Cardiac septum (tissue), 1 donor: ENCODE measurements at regions not wholly inside any gene's neighbourhood (a gene's known extent, or its start where the extent isn't known, plus 50 kb on each side); places are given as distances from the start of the nearest gene placed in this dataset.

Experiments used
- DNase-seq: peaks from one replicate; pipeline ENCODE4 v3.0.0-alpha.2; 2020; ENCODE audit warnings: low spot score
- intact Hi-C: fragments of 100-400 bp; cut with DNase I; formaldehyde crosslinking; loops from one replicate; pipeline ENCODE4 v1.14.0; 2022
- donor health status: DM: no; HTN: no; CAD: no.

- no peak for DNase-seq
- intact Hi-C loops, result no loop called here
Observed at GRCh38 chr1:232557096-232557495, 72.8 kb downstream of the SIPA1L2 start.

DNA sequence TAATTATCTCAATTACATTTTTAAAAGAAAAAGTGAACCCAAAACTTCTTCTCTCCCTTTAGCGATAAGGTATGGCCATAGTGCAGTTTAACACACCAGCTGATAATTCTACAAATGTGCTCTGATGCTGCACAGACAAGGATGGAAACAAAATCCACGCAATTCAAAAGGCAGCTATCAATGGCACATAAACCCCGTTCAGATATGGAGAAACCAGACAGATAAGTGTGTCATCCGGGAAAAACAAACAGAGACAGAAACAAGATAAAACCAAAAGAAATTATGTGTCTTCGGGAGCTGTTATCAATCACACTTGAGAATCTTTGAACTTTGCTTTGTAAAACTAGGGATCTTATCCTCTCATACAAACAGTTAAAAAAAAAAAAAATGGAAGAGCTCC, 73.6 kb downstream of the SIPA1L2 start:
- no peak for DNase-seq
- intact Hi-C loops, result no loop called here

GRCh38 chr1:232555494-232556210, 74.3 kb downstream of the SIPA1L2 start:
- intact Hi-C loops, result loop anchor here (2.0 kb wide), 1 partner anchor 73 kb away; no protein-coding TSS in a partner anchor
- no peak for DNase-seq

DNA sequence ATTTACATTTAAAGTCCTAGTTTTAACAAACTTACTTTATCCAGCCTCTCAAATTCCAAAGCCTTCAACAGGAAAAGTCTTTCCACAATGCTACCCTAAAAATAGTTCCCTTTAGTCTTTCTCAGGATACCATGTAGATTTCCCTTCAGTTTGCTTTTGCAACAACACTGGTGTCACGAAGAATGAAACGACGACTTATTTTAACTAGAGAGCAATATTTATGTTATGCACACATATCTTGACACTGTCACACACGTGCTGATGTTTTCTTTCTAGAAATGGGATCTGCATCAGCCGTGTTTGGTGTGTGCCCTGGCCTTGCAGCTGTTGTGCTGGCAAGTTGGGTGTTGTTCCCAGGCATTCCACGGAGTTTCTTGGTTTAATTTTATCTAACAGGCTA, 75.5 kb downstream of the SIPA1L2 start:
- intact Hi-C loops, result loop anchor here (2.0 kb wide), 1 partner anchor 74 kb away; no protein-coding TSS in a partner anchor
- no peak for DNase-seq

DNA sequence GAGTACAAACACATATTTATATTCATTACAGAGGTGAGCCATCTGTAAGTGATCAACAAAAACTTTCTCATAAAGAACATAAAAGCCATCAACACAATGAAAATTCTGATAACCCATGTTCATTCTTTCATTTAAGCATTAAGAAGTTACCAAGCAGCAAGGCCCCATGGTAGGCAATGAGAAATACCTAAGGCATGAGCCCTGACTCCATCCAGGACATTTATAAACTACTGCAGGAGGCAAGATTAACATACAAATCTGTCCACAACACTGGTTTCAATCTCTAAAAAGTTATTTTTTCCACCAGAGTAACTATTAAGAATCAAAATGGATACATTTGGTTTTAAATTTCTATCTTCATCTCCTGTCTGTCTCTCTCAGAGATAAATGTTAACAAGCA, 76.1 kb downstream of the SIPA1L2 start:
- no peak for DNase-seq
- intact Hi-C loops, result loop anchor here (2.0 kb wide), 1 partner anchor 75 kb away; no protein-coding TSS in a partner anchor

- intact Hi-C loops, result no loop called here
- peak; percentile 91 for DNase-seq
Observed at GRCh38 chr1:232553050-232553754, 76.7 kb downstream of the SIPA1L2 start.

- intact Hi-C loops, result no loop called here
- no peak for DNase-seq
Observed at GRCh38 chr1:232551386-232551785, 78.5 kb downstream of the SIPA1L2 start.

DNA sequence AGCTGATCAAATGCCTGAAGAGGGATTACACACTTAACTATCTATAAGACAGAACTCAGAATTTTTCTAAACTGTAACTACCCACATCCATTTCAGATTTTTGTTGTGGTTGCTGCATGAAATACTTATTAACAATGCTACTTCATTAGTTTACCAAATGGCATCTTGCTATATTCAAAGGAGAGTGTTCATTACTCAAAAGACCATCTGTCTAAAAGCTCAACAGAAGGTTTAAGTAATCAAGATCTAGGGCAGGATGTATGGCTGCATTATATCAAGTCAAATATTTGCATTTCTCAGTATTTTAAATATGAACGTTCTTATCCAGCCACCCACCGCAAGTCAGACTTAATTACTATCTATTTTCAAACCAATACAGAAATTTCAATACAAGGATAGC, 79.9 kb downstream of the SIPA1L2 start:
- DNase-seq, result no peak
- intact Hi-C loops, result no loop called here

DNA sequence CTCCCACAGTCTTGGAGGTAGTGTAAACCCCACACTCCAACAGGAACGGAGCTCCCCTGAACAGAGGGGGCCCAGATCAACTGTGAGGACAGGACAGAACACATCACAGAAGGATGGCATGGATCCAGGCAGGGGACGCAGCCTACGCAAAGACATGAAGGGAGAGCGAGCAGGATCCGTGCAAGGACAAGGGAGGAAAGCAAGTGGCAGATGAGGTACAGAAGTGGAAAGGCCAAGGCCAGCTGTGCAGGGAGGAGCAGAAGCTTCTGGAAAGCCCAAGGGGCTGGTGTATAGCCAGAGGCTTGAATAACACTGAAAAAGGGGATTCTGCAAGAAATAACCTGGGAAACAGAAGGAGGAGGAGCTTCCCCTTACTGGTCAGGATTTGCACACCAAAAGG, 81.2 kb downstream of the SIPA1L2 start:
- no peak for DNase-seq
- intact Hi-C loops, result no loop called here

GRCh38 chr1:232547938-232548484, 81.9 kb downstream of the SIPA1L2 start:
- no peak for DNase-seq
- intact Hi-C loops, result no loop called here

GRCh38 chr1:232542633-232543593, 87.0 kb downstream of the SIPA1L2 start:
- intact Hi-C loops, result no loop called here
- no peak for DNase-seq

GRCh38 chr1:232538943-232539302, 91.0 kb downstream of the SIPA1L2 start:
- DNase-seq, result no peak
- intact Hi-C loops, result no loop called here

GRCh38 chr1:232538224-232538942, 91.5 kb downstream of the SIPA1L2 start:
- no peak for DNase-seq

GRCh38 chr1:232534552-232535517, 95.1 kb downstream of the SIPA1L2 start:
- no peak for DNase-seq
- intact Hi-C loops, result no loop called here

More at GRCh38 chr1:232538224-232538942, 91.5 kb downstream of the SIPA1L2 start:
- intact Hi-C loops, result no loop called here

DNA sequence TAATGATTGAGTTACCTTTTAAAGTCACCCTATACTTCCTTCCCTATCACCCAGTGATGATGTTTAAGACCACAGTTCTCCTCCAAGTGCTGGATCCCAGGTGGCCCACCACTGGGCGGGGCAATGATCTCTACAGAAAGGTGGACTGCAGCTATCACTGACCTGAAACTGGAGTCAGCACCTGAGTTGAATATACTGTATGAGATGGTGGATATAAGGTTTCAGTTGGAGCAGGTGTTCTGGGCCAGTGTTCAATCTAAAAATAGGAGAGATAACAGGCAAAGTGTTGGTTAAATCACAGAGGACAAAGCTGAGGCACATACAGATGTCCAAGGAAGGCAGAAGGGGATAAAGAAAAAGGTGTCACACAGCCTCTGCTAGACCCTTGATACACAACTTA, 96.6 kb downstream of the SIPA1L2 start:
- intact Hi-C loops, result no loop called here
- DNase-seq, result no peak

DNA sequence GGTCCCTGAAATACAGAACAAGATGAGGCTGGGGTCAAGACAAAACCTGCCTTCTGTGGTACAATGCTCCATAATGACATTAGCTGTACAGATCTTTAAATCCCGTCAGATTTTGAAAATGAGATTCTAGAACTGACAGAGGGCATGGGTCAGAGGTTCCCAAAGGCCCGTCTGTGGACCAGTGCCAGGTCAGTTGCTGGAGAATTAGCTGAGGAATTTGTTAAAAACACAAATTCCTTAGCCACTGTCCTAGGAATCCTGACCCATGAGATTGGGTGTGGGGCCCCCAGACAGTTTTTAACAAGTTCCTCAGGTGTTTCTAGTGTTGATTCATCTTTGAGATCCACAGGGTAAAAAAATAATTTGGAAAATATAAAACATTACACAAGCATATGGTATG, 97.0 kb downstream of the SIPA1L2 start:
- DNase-seq, result no peak
- intact Hi-C loops, result no loop called here

DNA sequence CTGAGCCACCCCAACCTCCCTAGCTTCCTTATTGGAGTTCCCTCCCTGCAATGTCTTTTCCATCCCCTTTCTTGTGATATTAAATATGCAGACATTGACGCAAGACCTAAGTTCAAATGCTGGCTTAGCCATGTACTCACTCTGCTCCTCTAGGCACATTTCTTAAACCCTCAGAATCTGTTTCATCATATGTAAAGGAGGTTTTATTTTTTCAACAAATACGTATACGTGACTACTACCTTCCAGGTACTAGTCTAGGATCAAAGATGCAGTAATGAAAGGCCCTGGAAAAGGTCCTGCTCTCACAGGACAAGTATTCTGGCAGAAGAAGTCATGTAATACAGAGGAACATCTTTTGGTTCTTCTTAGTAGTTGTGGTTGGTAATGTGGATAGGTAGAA, 98.6 kb downstream of the SIPA1L2 start:
- no peak for DNase-seq
- intact Hi-C loops, result no loop called here

DNA sequence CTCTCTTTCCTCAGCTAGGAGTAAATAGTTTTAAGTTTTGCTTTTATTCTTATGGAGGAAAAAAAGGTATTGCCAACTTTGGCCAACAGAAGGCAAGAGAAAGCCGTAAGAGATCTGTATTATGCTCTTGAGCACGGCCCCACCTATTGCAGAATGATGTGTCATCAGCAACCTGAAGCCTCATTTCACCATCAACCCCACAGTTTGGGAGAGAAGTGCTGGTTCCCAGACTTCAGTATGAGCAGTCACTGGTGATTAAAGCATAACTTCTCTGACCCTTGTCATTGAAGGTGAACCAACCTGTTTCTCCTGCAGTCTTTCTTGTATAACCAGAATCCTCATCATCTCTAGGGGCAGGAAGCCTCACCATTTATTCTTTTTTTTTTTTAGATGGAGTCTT, 100.2 kb downstream of the SIPA1L2 start:
- intact Hi-C loops, result no loop called here
- no peak for DNase-seq
